Inflammatory macrophage (primary cell): ENCODE measurements at regions not wholly inside any gene's neighbourhood (a gene's known extent, or its start where the extent isn't known, plus 50 kb on each side); places are given as distances from the start of the nearest gene placed in this dataset.

ENCODE experiments used
- DNase-seq, 2 donors: peaks; one replicate each; pipeline ENCODE4 v3.0.0-alpha.2; 2020 to 2022

DNA sequence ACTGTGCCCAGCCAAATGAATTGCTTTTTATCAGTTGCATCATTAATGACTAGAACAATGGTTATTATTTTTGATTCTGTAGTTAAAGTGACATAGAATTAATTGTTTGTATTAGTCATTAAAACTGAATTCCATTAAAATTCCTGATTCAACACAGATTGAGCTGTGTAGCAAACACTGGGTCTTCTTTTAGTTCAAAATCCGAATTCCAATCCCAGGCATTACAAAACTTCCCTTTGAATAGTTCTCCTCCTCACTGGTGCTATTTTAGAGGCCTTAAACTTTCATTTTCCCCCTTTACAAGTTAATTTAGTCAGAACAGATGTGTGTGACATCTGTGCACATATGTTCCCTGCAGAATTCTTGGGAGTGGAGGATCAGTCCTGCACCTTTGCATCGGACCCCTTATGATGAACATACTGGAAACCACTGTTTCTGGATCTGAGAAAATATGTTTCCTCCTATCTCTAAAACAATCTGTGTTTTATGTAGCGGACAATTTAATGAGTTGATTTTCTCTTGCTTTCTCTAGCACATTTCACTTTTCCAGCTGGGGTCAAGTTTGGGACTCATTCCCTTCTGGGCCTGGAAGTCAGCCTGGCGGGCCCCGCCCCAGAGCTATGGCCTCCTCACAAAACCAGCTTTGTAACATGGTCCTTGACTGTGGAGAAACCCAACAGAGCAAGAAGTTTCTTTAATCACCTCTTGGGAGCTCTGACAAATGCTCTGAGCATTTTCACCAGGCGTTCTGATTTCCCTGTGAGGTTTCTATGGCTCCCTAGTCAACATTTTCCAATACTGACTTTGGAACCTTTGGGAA is 87.9 kb upstream of the MAMDC2 start:
- no peak for DNase-seq

DNA sequence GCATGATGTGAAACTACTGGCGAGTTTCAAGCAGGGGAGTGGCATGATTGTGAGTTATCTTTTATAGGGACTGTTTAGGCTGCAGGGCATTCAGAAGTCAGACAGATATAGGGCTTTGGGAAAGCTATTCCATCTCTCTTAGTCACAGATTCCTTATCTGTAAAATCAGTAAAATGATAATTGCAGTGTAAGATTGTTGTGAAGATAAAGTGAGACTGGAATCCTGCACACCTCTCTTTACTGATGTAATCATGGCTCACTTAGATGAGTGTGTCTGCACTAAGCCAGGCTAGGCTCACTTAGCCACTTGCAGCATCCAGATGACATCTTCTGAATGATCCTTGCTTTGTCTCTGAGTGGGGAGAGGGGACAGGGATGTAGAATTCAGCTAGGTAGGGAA is 81.8 kb upstream of the MAMDC2 start:
- DNase-seq: no peak

- no peak for DNase-seq
Measured at GRCh38 chr9:69963803-69964202, 79.8 kb upstream of the MAMDC2 start.

- no peak for DNase-seq
Measured at GRCh38 chr9:69964446-69964845, 79.2 kb upstream of the MAMDC2 start.

- no peak for DNase-seq
Measured at GRCh38 chr9:69965416-69966145, 78.1 kb upstream of the MAMDC2 start.

DNA sequence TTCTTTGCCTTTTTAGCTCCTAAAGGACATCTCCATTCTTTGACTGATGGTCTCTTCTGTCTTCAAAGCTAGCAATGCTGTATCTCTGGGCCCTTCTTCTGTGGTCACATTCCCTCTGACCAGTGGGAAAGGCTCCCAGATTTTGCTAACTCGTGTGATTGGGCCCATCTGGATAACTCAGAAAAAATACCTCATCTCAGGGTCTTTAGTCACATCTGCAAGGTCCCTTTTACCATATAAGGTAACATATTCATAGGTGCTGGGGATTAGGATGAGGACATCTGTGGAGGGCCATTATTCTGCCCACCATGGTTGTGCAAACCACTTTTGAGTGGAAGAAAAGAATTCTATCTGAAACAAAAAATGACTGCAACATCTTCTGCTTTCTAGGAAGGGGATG is 76.3 kb upstream of the MAMDC2 start:
- DNase-seq: no peak

DNA sequence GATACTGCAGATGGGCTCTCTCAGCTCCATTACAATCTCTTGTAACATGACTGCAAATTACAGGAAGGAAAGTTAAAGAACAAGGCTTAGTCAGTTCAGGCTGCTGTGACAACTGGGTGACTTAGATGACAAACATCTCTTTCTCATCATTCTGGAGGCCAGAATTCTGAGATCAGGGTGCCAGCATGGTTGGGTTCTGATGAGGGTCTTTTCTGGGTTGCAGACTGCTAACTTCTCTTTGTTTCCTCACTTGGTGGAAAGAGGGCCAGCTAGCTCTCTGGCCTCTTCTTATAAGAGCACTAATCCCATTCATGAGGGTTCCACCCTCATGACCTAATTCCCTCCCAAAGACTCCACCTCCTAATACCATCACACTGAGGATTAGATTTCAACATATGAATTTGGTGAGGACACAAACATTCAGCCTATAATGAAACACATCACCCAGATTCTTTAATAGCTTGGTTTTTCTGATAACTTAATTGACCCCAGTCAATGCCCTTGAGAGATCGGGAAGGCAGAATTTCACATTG is 73.6 kb upstream of the MAMDC2 start:
- no peak for DNase-seq

GRCh38 chr9:69971643-69972449 is 71.8 kb upstream of the MAMDC2 start:
- DNase-seq: peak; percentile 57 to 65

- DNase-seq: peak in 1 of 2 donors; percentile 5
Measured at GRCh38 chr9:69975681-69976080, 68.0 kb upstream of the MAMDC2 start.

- DNase-seq: no peak
Measured at GRCh38 chr9:69976152-69976551, 67.5 kb upstream of the MAMDC2 start.

DNA sequence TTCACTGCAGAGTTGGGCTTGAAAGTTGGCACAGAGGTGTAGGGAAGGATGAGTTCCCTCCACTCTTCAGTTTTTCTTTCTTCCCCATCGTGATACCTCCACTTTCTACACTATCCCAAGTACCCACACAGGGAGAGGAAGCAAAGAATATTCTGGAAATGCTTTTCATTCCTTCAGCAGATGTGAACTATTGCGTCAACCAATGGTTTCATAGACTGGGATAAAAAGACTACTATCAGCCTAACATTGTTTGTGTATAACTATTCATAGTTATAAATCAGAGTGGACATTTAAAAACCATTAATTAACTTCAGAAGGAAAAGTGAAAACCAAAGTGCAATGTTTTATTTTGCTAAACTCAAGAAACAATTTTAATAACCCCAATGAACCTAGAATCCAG is 63.6 kb upstream of the MAMDC2 start:
- no peak for DNase-seq

DNA sequence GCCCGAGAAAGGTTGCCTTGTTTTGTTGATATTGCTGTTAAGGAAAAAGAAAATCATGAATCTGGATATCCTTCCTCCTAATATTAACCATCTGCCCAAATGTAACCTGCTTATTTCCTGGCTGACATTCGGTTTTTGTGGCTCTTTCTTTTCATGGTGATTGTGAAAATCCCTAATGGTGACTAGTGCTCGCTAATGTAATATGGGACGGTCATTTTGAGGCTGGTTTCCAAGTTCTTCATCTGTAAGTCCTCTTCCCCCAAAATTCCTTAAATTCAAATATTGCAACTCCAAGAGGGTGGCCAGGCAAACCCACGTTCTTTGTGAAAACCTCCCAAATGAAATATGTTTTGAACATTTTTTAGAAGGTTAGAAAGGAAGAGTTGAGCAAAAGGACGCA is 63.1 kb upstream of the MAMDC2 start:
- DNase-seq: no peak

DNA sequence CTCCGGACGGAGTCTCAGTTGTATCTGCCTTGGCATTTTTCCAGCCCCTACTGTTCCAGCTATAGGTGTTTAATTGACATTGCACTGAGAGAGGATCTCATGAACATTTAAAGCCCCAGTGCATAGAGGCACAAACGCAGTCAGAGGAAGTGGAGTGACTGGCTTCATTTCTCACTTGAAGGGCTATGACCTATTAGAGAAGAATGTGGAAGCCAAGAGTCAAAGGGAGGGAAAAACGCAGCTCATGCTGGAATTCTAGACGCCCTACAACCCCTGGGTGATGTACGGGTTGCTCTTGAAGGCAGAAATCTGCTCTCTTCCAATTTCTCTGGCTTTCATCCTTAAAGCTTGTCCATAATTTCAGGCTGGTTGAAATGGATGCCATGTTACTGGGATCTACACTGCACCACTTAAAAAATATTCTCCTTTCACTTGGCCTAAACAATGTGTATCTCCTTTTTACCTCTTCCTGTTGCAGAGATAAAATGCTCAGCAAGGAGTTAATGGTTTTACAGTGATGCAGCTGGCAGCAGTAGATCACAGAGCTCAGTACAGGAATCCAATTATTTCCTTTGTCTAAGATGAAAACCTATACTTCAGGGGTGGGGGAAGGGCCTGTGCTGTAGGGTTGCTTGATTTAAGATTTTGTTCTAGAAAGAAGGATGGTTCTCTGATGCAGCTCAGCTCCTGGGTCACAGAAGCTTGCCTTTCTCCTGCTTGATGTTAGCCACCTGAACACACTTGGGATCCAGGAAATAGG is 61.8 kb upstream of the MAMDC2 start:
- no peak for DNase-seq

- no peak for DNase-seq
Measured at GRCh38 chr9:69984831-69985230, 58.8 kb upstream of the MAMDC2 start.

DNA sequence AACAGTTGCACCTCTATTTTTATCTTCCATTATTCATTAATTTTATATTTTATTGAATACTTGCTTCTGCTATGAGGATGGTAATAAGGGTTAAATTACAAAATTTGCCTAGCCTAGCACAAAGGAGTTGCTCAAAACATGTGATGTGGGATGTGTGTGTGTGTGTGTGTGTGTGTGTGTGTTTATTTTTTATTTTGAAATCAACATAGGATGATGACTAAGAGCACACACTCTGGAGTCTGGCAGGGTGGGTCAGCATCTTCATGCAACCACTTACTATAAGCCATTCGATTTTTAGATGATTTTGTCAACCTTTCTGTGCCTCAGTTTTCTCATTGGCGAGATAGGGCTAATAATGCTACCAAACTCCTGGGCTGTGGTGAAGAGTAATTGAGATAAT is 57.7 kb upstream of the MAMDC2 start:
- no peak for DNase-seq

DNA sequence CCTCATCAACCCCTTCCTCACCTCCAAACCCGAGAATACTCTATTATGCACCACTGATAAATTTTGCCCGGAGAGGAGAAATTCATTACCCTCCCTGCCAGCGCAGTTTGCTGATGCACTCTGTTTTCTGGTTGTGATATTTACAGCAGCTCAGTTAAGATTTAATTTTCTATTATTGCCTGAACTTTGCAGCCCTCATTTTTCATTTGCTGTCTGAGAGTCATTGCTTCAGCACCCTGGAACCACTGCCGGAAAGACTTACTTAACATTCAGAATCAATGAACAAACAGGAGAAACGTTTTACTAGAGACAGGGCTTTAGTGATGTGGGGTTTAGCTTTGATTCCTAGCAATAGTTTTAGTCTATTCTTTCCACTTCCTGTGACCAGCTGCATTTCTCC is 56.7 kb upstream of the MAMDC2 start:
- no peak for DNase-seq

DNA sequence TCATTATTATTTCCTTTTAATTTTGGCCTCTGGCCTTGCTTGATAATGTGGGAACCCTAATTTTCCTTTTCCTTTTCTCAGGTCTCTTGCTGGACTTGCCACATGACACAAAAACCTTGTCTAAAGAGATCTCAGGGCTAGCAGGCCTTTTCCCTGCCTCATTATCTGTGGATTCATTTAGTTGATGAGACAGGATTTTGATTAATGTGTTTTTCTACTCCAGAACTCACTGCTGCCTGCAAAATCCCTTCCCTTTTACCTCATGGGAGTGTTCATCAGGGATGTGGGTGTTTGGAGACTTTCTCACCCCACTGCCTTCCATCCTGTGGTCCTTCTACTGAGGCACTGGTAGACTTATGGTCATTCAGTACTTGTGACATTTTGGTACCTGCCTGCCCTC is 56.2 kb upstream of the MAMDC2 start:
- no peak for DNase-seq

- no peak for DNase-seq
Measured at GRCh38 chr9:69993110-69993509, 50.5 kb upstream of the MAMDC2 start.
